ENCODE measurements at regions not wholly inside any gene's neighbourhood (a gene's known extent, or its start where the extent isn't known, plus 50 kb on each side); places are given as distances from the start of the nearest gene placed in this dataset.

DNA sequence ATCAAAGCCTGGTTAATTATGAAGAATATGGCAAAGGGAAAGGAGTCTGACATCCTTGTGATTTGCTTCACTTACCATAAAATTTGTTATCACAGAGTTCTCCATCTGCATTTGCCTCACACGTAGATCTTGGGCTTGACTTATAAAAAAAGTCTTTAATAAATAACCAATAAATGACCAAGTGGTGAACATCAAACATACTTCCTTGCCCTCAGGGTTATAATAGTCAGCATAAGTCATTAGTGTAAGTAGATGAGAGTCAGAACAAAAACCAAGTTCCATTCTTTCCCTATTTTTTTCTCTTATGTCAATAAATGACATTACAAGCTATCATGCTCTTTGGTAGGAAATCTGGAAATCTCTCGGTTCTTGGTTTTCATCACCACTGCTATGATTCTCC, 635.4 kb upstream of the ATXN7L3B start:
- TF ChIP-seq, protein P1, sequence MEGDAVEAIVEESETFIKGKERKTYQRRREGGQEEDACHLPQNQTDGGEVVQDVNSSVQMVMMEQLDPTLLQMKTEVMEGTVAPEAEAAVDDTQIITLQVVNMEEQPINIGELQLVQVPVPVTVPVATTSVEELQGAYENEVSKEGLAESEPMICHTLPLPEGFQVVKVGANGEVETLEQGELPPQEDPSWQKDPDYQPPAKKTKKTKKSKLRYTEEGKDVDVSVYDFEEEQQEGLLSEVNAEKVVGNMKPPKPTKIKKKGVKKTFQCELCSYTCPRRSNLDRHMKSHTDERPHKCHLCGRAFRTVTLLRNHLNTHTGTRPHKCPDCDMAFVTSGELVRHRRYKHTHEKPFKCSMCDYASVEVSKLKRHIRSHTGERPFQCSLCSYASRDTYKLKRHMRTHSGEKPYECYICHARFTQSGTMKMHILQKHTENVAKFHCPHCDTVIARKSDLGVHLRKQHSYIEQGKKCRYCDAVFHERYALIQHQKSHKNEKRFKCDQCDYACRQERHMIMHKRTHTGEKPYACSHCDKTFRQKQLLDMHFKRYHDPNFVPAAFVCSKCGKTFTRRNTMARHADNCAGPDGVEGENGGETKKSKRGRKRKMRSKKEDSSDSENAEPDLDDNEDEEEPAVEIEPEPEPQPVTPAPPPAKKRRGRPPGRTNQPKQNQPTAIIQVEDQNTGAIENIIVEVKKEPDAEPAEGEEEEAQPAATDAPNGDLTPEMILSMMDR (IDR thresholded peaks at IDR 0.05; ENCODE audit: low read depth, low read length), result no peak
- TF ChIP-seq, protein P2, sequence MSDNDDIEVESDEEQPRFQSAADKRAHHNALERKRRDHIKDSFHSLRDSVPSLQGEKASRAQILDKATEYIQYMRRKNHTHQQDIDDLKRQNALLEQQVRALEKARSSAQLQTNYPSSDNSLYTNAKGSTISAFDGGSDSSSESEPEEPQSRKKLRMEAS (IDR thresholded peaks at IDR 0.05; ENCODE audit: low read depth, low read length), result no peak
